Activated CD4-positive, alpha-beta T cell treated with anti-CD3 and anti-CD28 coated beads, Interleukin-2, Interleukin-6, amounts not matched to agents 100 ng/mL and 50 ng/mL, durations not matched to agents 16 hours and 8 hours (primary cell): ENCODE measurements at regions not wholly inside any gene's neighbourhood (a gene's known extent, or its start where the extent isn't known, plus 50 kb on each side); places are given as distances from the start of the nearest gene placed in this dataset.

ENCODE experiments used
- DNase-seq: peaks from one replicate; pipeline ENCODE4 v3.0.0-alpha.2; 2020

GRCh38 chr18:7429831-7430230 is 137.3 kb upstream of the PTPRM start:
- DNase-seq = no peak

DNA sequence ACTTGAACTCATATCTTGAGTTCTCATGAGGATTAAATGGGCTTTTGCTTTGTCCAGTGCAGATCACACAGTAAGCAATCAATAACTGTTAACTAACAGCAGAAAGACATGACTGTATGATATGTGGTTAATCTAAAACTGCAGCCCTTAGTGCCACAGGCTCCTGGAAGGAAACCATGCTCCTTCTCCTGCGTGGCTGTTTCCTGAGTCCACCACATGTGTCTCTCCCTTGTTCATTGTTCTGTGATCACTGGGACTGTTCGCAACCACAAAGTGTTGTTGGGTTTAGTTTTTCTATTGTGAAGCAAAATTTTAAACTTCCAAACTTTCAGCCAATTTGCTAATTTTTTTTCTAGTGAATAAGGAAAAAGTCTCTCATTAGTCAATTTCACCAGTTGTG is 130.9 kb upstream of the PTPRM start:
- no peak for DNase-seq

GRCh38 chr18:7437870-7438269 is 129.2 kb upstream of the PTPRM start:
- no peak for DNase-seq

DNA sequence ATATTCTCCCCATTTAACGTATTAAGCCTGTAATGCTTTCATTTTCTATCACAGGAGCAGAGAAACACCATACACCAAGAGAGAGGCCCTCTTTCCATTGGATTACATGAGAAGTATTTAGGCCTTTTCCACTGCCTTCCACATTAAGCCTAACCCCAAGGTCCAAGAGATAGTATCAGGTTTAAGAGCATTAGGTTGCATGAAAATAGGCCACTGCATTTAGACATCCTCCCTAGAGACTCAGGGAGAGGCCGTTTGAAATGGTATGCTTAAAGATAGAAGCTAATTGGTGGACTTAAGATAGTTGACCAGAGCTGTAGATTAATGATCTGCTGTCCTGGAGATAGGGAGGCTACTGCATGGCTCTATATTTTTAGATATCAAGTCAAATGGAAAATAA is 128.5 kb upstream of the PTPRM start:
- DNase-seq = no peak

- DNase-seq = no peak
Observed at GRCh38 chr18:7447318-7448028, 119.6 kb upstream of the PTPRM start.

- DNase-seq = peak; percentile 16
Observed at GRCh38 chr18:7452331-7452730, 114.8 kb upstream of the PTPRM start.

DNA sequence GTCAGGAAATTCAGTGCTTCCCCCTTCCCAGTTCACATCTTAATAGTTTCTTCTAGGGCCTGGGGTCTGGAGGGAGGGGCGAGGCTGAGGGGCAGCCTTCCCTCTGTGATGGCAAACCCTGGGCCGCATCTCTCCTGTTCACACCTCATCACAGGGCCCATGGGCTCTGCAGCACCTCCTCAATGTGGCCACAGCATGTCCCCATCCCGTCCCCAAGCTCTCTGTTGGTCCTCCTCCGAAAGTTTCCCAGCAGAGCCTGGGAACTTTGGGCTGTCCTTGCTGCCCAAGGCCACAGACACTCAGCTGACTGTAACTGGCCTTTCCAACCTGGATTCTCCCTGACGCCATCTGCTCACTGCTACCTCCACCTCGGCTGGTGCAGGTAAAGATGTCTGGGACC is 112.7 kb upstream of the PTPRM start:
- no peak for DNase-seq

DNA sequence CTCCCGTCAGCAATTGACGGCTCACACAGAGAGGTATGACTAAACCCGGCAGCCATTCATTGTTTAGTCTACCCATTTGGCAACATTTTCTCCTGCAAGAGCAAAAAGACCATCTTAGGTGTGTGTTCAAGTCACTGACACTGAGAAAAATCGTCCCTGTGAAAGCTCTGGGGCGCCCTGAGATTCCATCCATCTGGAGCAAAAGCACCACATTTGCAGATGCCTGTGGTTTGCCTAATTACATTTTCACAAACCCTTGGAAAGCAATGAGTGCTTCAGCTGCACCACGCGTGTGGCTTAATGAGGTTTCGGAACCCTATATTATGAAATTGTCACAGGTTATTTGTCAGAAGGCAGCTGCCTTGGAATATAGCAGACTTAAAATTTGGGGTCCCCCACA is 110.7 kb upstream of the PTPRM start:
- DNase-seq = no peak

- no peak for DNase-seq
Observed at GRCh38 chr18:7457262-7457661, 109.9 kb upstream of the PTPRM start.

- no peak for DNase-seq
Observed at GRCh38 chr18:7458884-7459283, 108.2 kb upstream of the PTPRM start.

DNA sequence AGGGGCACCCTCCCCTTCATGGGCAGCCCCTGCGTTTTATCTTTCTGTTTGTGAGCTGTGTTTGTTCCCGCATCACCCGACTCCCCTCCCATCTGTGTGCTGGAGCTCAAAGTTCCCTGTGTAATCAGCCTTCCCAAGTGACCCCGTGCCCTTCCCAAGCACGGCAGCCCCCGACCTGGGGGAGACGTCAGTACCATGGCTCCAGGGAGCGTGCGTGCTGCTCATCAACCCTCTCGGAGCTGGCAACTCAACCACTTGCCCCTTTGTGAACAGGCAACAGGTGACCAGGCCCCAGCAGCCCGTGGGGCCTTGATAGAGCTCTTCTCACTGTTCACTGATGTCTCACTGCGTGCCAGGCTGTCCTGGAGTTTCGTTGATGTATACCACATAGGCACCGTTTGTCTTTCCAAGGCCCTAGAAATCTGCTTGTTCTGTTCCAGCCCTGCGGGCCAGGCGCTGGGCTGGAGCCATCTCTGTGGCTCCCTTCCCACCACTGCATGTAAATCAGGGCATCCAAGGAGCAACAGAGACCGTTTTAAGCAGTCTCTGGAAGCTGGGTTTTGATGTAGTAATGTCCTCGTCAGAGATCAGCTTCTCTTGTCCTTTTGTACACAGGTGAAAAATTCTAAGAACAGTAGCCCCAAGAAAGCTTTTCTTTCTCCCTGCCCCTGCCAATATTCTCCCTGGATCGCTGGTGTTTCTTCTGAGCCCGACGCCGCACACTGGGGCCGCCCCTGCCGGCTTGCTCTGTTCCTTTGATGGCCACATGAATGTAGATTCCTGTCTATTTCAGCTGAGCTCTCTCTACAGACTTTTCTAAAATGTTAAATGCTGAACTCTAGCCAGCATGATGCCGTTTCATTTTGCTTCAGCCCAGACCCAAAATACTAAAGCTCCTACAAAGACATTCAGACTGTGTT is 107.0 kb upstream of the PTPRM start:
- DNase-seq = no peak

- DNase-seq = no peak
Observed at GRCh38 chr18:7464245-7464966, 102.7 kb upstream of the PTPRM start.

- no peak for DNase-seq
Observed at GRCh38 chr18:7466190-7466589, 100.9 kb upstream of the PTPRM start.

DNA sequence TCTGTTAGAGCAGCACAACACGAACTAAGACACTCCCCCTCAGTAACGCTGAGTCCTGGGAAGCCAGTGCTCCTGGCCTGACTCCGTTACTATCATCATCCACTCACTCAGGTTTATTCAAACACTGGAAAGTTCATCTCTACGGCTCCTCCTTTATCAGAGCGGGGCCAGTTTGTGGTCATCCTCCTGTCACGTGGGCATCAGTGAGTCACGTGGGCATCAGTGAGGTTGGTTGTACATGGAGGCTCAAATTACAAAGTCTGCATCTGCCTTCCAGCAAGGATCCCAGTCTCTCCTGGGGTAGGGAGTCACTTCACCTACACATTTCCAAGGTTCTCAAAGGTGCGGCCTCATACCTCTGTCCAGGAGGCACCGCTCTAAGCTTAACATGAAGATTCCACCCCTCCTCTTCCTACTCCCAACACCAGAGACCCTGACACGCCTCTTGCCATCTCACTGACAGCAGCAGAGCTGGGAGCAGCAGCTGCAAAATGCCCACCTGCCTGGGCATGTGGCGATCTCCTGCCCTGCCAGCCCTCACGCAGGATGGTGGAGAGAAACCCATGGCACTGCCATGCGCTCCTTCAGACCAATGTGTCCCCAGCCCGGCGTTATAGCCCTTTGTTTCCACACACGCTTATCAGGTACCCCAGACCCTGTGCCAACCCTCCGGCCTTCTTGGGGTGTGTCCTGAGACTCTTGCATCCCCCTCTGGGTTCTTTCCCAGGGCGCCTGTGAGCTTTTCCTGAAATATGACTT is 99.2 kb upstream of the PTPRM start:
- DNase-seq = no peak

- no peak for DNase-seq
Observed at GRCh38 chr18:7470101-7470500, 97.0 kb upstream of the PTPRM start.

DNA sequence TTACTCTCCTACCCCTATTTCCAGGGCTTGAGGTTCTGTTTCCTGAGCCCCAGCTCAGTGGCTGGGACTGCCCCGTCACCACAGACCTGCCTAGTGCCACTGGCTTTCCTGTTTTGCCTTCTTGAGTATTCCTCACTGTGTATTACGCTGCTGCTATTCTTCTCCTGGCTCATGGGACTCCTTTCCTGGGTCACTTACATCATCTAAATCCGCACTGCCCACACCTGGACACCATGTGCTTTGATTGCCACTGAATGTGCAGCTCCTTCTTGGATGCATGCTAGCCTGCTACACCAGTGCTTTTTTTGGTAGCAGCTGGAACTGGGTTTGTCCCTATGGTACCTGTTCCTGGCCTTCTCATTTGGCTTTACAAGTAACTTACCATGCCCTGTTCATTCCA is 96.6 kb upstream of the PTPRM start:
- DNase-seq = no peak

DNA sequence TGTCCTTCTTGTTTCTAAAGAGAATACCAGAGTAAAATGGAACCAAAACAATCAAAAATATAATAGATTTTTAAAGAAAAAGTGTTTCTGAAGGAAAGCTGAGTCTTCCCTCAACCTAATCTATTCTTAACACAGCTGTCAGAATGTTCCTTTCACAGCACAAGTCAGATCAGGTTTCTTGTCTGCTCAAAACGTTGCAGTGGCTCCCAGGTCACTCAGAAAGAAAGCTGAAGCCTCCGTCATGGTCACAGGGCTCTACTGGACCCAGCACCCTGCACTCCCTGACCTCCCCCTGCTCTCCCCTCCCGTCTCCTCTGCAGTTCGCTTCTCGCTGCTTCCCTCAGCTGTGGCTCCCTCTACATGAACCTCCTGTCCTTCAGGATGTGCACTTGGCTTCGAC is 90.7 kb upstream of the PTPRM start:
- DNase-seq = no peak

DNA sequence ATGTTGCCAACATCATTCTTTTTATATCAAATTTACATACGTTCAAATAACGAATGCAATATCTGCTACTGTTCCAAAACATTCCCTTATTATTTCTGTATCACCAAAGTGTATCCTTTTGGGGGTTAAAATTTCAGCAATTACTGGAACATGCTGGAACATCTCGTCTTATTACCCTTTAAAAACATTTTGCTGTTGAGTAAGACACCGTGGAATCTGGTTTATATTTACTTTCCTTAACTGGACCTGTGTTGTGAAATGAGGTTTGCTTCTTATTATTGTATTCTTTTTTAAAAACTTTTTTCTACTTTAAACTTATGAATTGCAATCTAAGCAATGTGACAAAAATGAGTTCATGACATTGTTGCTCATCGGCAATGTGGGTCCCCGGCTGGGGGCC is 87.4 kb upstream of the PTPRM start:
- DNase-seq = no peak

DNA sequence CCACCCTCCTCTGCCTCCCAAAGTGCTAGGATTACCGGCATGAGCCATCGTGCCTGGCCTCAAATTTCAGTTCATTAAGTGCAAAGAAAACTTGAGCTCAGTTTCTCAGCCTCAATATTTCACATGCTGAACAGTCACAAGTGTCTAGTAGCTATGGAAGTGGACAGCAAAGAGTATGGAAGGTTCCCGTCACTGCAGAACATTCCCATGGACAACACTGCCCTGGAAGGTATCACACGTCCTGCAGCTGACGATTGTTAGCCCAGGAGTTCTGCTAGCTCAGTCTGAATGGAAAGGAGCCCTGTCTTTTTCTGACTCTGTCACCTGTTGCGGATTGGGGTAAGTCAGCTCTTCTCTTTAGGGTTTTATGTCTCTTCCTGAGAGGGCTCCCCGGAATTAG is 86.2 kb upstream of the PTPRM start:
- no peak for DNase-seq

DNA sequence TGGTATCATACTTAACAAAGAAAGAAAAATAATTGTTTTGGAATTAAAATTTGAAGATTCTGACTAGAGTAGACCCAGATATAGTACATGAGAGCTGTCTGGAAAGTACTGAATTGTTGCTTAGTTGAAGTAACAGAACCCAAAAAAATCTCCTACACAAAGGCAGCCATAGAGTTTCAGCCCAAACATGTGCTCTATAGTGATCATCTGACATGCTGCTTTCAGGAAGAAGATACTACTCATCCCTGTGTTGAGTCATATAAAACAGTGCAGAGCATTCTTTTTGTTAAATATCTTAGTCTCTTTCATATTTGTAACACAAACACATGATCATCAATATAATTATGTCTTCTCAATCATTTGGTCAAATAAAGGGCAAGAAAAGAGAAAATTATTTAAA is 84.8 kb upstream of the PTPRM start:
- no peak for DNase-seq

- DNase-seq = no peak
Observed at GRCh38 chr18:7485616-7486015, 81.5 kb upstream of the PTPRM start.

DNA sequence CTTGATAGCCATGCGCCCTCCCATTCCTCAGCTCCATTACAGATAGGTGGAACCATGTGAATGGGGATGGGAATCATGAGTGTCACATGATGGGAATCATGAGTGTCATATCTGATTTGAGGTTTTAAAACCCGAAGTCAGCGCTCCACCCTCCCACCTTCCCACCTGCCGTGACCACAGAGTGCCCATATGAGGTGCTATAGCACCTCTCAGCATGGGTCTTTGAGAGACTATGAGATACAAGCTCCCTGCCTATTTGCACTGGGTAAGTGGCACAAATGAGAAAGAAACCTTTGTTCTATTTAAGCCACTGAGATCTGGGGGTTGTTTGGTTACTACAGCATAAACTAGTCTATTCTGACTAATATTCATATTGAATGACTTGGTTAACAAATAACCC is 78.5 kb upstream of the PTPRM start:
- DNase-seq = no peak

DNA sequence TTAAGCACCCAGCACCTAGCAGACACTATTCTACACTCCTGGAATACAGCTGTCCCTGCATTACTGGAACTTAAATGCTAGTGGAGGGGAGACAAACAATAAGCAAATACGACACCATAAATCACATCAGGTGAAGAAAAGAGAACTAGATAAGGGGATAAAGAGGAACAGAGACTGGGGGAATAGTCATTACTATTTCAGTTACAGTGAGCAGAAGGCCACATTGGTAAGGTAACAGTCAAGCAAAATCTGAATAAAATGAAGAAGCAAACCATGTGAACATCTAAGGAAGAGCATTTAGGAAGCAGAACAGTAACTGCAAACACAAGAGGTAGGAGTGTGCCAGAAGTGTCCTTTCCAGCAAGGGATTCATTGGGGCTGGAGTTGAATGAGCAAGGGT is 77.0 kb upstream of the PTPRM start:
- no peak for DNase-seq
